OCI-M2 (cell line): ENCODE measurements at regions not wholly inside any gene's neighbourhood (a gene's known extent, or its start where the extent isn't known, plus 50 kb on each side); places are given as distances from the start of the nearest gene placed in this dataset.

Experiments used
- DNase-seq: peaks from one replicate; lab custom pipeline; 2025; ENCODE audit not compliant: unreplicated experiment; lab: John Stamatoyannopoulos, UW

DNA sequence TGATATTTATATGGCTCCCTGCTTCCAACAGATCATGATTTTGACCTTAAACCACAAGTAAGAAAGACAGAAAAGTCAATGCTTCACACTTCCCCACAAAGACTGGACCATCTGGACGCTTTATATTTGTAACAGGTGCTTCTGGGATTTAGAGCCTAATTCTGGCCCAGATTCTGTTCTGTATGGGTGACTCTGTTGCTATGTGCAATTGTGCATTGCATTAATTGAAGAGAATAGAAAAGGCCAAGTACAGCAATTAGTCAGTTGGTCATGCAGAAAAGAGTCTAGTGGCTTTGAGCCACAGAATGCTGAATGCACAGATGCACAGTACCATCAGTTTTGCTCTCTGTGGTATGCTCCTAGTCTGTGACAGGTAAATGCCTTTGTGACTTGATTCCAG lies 657.4 kb upstream of the ATXN8OS start:
- no peak for DNase-seq

DNA sequence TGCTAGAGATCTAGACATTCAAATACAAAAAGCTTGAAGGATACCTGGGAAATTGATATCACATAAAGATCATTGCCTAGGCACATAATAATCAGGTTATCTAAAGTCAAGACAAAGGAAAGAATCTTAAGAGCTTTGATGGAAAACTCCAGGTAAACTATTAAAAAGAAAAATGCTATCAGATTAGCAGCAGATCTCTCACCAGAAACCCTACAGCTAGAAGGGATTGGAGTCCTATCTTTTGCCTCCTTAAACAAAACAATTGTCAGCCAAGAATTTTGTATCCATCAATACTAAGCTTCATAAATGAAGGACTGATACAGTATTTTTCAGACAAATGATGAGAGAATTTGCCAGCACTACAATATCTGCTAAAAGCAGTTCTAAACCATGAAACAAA lies 682.4 kb upstream of the ATXN8OS start:
- no peak for DNase-seq

DNA sequence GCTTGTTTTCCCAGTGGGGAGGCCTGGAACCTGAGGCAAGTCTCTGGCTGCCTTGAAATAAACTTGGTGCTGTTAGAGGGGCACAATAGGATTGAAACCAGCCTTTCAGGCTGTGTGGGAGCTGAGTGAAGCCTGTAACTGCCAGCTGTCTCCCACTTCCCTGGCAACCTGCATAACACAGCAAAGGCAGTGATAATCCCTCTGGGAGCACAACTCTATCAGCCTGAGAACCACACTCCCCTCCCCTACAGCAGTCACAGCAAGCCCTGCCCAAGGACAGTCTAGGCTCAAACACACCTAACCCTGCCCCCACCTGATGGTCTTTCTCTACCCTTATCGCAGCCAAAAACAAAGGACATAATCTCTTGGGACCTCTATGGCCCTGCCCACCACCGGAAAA lies 683.8 kb upstream of the ATXN8OS start:
- no peak for DNase-seq

DNA sequence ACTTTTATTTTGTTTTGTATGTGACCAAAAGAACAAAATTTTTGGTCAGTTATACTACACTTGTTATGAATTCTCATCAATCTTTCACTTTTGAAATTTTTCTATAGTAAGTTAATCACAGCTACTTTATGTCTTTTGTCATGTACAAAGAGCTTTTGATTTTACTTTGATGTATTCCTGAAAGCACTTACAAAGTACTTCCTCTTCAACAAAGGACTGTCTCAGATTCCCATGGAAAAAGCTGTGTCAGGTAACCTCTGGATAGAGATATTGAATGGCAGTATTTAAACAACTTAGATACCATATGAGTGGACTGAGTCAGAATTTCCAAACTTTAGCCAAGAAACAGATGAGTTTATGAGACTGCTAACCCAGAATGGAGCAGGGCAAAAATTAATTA lies 689.3 kb upstream of the ATXN8OS start:
- no peak for DNase-seq

DNA sequence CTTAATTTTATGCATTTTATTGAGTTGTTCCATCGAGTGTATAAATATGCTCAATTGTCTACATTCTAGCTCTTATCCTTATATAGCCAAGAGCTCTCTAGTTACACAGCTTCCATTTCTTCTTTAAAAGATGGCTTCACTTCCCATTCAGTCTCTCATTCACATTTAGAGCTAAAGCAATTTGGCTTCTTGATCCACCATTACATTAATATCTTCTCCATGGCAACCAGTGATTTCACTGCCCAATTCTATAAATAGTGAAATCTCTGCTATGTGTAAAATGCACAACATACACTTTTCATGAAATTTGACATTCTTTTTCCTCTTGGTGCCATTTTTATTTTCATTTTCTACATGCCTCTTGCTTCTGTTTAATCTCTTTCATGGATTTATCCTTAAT lies 696.9 kb upstream of the ATXN8OS start:
- no peak for DNase-seq

GRCh38 chr13:69391756-69392155 lies 715.9 kb upstream of the ATXN8OS start:
- DNase-seq = no peak

DNA sequence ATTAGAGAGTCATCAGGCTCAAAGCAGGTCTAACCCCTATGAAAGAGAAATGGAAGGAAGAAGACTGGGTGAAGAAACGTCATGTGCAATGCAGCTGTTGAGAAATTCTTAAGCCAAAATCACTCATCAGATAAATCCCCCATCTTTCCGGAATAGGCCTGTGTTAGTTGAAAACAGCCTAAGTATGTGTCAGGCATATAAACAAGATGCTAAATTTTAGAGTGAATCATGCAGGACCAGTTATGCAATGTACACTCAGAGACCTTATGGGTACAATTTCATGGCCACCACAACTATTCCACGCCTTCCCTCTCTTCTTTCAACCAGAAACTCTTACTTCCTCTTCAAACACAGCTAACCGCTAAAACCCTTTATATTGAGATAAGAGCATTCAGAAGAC lies 717.7 kb upstream of the ATXN8OS start:
- no peak for DNase-seq

DNA sequence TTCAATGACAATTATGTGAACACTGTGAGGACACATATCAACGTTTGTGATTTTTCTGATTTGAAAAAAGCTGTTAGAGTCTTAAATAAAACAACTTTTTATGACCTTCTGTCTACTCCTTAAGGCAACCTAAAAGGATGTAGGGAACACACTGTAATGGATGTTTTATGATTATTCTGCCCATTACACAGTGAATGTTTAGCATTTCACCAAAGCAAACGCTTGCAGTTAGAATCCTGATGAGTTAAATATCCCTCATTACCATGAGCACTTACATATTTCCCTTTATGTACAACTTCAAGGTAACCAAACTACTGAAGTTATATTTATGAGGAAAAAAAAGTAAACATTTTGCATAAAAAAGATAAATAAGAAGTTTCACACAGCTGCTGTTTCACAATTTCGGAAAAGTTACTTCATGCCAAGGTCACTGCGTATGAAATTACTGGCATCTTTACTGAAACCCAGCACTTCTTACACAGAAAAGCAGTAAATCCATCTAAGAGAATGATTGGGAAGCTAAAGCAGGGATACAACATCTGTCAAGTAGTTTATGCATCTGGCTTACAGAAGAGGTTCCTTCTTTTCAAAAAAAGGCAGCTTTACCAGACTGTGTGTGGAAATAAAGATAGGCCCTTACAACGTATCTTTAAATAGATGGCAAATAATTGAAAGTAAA lies 733.7 kb upstream of the ATXN8OS start:
- DNase-seq = no peak

DNA sequence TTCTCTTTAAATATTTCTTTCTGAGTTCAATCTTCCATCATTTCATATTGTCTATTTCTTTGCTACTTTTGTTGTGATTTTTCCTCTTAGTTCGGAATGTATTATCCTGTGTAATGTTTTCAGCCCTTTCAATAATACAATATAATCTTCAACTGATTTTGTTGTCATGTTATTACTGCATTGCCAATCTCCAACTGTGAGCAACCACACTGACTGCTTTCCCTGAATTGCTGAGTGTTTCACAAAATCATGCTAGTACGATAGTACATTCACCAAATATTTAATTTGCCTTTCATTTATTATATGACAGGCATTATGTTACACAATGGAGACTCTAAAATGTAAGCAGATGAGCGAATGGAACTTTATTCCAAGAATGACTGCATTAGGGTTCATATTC lies 744.3 kb upstream of the ATXN8OS start:
- DNase-seq = no peak

- no peak for DNase-seq
Observed at GRCh38 chr13:69331245-69331644, 776.4 kb upstream of the ATXN8OS start.

DNA sequence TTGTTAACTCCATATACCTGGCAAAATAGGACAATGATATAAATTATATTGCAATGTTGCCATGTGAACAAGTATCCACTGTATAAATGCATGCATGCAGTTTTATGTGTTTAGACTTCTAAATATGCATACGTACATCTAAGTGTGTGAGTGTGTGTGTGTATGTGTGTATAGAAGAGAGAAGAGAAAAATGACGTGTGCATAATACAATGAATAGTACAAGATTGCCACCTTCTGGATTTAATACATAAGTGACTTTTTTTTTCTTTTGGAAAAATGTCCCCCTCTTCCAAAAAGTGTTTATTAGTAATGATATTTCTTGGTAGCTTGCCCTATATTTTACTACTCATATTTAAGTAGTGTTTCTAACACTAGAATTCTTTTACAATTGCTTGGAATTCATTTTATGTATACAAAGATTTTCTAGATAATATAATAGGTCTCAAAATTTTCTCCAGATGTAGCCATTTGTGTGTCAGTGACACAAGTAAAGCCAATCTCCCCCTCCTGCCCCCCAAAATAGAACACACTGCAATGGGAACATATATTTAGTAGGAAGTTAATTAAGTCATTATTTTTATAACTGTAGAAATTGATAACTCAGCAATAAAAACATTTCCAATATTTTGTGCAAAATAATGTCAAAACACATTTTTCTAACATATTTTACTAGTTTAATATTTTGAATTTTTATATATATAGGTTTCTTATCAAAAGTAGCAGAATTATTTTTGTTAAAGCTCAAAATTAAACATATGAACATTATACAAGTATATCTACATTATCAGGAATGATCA lies 783.3 kb upstream of the ATXN8OS start:
- no peak for DNase-seq

- DNase-seq = no peak
Observed at GRCh38 chr13:69319656-69320055, 788.0 kb upstream of the ATXN8OS start.

- no peak for DNase-seq
Observed at GRCh38 chr13:69315039-69315438, 792.6 kb upstream of the ATXN8OS start.

DNA sequence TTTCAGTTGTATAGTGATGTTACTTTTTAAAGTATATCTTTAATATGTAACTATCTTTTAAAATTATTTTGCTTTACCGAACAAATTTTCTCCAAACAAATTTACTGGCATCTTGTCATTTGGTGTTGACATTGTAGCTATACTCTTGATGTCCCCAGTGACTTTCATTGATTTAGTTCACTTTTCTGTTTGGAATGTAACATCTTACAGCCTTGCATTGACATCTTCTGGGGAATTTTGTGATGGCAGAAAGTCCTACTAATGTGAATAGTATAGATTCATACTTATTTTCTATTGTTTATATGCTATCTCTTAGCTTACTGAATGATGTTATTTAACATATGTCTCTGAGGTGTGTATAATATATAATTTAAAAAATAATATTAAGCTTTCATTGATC lies 800.9 kb upstream of the ATXN8OS start:
- no peak for DNase-seq

GRCh38 chr13:69300131-69300530 lies 807.5 kb upstream of the ATXN8OS start:
- no peak for DNase-seq

DNA sequence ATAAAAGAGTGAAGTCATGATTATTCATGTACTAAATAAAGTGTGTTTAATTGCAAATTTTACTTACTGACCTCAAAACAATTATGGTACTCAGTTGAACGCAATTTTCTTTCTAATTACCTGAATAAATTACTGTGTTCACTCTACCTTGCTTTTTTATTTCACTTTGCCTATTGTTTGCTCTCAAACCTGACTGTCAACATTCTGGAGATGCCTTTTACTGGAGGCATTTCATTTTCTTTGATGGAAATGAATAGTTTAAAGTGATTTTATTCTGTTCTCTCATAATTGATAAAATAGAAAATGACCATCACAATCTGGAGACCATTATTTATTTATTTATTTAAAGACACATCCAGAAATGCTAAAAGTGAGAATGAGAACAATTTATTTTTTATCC lies 811.5 kb upstream of the ATXN8OS start:
- no peak for DNase-seq

- no peak for DNase-seq
Observed at GRCh38 chr13:69292789-69293425, 814.7 kb upstream of the ATXN8OS start.

DNA sequence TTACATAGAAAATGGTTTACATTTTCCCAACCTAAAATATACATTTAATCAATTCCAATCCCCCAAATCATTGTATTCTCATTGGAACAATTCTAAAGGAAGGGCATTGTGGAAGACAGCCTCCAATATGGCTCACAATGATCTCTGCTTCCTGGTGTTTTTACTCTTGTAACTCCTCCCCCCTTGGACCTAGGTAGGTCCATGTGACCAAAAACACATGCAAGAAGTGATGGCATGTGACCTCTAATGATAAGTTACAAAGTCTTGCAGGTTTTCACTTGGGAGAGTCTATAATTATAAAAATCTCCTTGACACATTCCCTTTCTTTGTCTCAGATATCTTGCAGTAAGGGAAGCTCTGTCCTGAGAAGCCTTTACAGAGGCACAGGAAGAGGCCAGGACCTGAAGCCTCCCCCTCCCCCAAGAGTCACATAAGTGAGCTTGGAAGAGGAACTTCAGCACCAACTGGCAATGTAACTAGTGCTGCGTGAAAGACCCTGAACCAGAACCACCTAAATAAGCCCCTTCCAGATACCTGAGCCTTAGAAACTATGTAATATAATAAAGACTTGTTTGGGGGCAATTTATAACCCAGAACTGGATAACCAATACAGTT lies 816.2 kb upstream of the ATXN8OS start:
- DNase-seq = no peak

GRCh38 chr13:69288026-69288425 lies 819.6 kb upstream of the ATXN8OS start:
- no peak for DNase-seq

GRCh38 chr13:69287050-69287698 lies 820.5 kb upstream of the ATXN8OS start:
- DNase-seq = no peak

DNA sequence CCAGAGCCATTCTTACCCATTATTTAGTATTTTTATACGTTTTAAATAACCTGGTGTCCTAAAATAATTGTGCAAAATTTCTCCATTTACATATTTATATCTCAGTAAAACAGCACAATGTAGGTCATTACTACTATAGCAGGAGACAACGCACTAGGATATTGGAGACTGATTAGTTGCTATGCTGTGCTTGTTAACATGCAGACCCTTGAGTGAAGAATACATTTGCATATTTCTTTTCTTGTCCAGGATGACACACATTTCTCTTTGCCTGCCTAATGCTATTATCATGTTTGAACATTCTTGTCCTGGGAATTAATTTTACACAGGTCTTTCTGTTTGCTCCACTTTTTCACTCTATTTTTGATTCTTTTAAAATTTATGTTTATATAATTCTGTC lies 823.8 kb upstream of the ATXN8OS start:
- no peak for DNase-seq
